ENCODE measurements at regions not wholly inside any gene's neighbourhood (a gene's known extent, or its start where the extent isn't known, plus 50 kb on each side); places are given as distances from the start of the nearest gene placed in this dataset.

DNA sequence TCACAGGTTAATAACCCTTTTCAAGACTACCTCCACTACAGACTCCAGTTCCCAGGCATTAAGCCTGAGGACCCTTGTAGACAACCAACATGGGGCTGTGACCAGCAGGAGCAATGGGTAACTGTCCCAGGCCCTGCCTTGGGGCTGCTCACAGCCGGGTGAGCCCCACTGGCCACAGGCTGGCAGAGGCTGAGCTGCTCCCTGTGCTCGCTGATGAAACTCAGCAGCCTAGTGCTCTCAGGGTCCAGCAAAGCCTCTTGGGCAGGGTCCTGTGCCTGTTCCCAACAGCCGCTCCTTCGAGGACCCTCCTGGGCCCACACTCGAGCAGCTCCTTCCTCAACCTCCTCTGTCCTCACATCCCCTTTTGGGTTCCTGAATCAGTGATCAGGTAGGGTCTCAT is 99.8 kb downstream of the VPREB1 start:
- TF ChIP-seq, protein P1, sequence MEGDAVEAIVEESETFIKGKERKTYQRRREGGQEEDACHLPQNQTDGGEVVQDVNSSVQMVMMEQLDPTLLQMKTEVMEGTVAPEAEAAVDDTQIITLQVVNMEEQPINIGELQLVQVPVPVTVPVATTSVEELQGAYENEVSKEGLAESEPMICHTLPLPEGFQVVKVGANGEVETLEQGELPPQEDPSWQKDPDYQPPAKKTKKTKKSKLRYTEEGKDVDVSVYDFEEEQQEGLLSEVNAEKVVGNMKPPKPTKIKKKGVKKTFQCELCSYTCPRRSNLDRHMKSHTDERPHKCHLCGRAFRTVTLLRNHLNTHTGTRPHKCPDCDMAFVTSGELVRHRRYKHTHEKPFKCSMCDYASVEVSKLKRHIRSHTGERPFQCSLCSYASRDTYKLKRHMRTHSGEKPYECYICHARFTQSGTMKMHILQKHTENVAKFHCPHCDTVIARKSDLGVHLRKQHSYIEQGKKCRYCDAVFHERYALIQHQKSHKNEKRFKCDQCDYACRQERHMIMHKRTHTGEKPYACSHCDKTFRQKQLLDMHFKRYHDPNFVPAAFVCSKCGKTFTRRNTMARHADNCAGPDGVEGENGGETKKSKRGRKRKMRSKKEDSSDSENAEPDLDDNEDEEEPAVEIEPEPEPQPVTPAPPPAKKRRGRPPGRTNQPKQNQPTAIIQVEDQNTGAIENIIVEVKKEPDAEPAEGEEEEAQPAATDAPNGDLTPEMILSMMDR (IDR thresholded peaks at IDR 0.05 in 4 of 5, conservative IDR thresholded peaks at IDR 0.05 in 1 of 5): no peak
- no peak for TF ChIP-seq POLR2A (IDR thresholded peaks at IDR 0.05)

Measured in gastrocnemius medialis (tissue), 4 donors.